SK-N-SH treated with all-trans-retinoic acid at 6 μM for 48 hours (cell line): ENCODE measurements at regions not wholly inside any gene's neighbourhood (a gene's known extent, or its start where the extent isn't known, plus 50 kb on each side); places are given as distances from the start of the nearest gene placed in this dataset.

Source experiments
- ATAC-seq: fragments of 200-7000 bp; cut with Tn5 transposase; 3 replicates; pipeline ENCODE4 v1.9.1; 2020; ENCODE audit warnings: mild to moderate bottlenecking, moderate library complexity
- ARNTL ChIP-seq: fragments of 450-650 bp; formaldehyde crosslinking; IDR thresholded peaks from 2 replicates; pipeline ENCODE4 v1.5.0; 2020; ENCODE audit warnings: low read depth, mild to moderate bottlenecking, moderate library complexity, borderline replicate concordance
- CSDC2 ChIP-seq: fragments of 250-450 bp; sonication (Bioruptor Pico); IDR thresholded peaks from 2 replicates; pipeline ENCODE4 v1.5.0; 2020; ENCODE audit warnings: mild to moderate bottlenecking, moderate library complexity
- ESRRG ChIP-seq: fragments of 250-450 bp; sonication (Bioruptor Pico); IDR thresholded peaks from 2 replicates; pipeline ENCODE4 v1.6.1; 2021; ENCODE audit warnings: mild to moderate bottlenecking
- GLIS3 ChIP-seq: fragments of 250-450 bp; sonication (Bioruptor Pico); IDR thresholded peaks from 2 replicates; pipeline ENCODE4 v1.5.0; 2020; ENCODE audit warnings: mild to moderate bottlenecking, moderate library complexity
- ISL1 ChIP-seq: fragments of 250-450 bp; sonication (Bioruptor Pico); IDR thresholded peaks from 2 replicates; pipeline ENCODE4 v2.1.2; 2022; ENCODE audit warnings: mild to moderate bottlenecking, moderate library complexity
- OSR1 ChIP-seq: fragments of 250-450 bp; sonication (Bioruptor Pico); IDR thresholded peaks from 2 replicates; pipeline ENCODE4 v1.8.0; 2022; ENCODE audit warnings: moderate library complexity, mild to moderate bottlenecking, inconsistent platforms
- PPARA ChIP-seq: fragments of 250-450 bp; sonication (Bioruptor Pico); IDR thresholded peaks from 2 replicates; pipeline ENCODE4 v1.5.0; 2020; ENCODE audit warnings: mild to moderate bottlenecking, borderline replicate concordance
- RARB ChIP-seq: fragments of 250-450 bp; sonication (Bioruptor Pico); IDR thresholded peaks from 2 replicates; pipeline ENCODE4 v1.8.0; 2021; ENCODE audit warnings: mild to moderate bottlenecking, moderate library complexity
- SNAI2 ChIP-seq: fragments of 250-450 bp; sonication (Bioruptor Pico); IDR thresholded peaks from 2 replicates; pipeline ENCODE4 v1.5.0; 2020; ENCODE audit warnings: mild to moderate bottlenecking, moderate library complexity
- TCF4 ChIP-seq: fragments of 250-450 bp; sonication (Bioruptor Pico); IDR thresholded peaks from 2 replicates; pipeline ENCODE4 v1.8.0; 2021; ENCODE audit warnings: mild to moderate bottlenecking, moderate library complexity, borderline replicate concordance
- TOX ChIP-seq: fragments of 250-450 bp; sonication (Bioruptor Pico); IDR thresholded peaks from 2 replicates; pipeline ENCODE4 v1.8.0; 2021; ENCODE audit warnings: mild to moderate bottlenecking, moderate library complexity, borderline replicate concordance
- ZC3H10 ChIP-seq: fragments of 250-450 bp; sonication (Bioruptor Pico); IDR thresholded peaks from 2 replicates; pipeline ENCODE4 v1.5.1; 2021; ENCODE audit warnings: mild to moderate bottlenecking, moderate library complexity
- ZFP3 ChIP-seq: fragments of 250-450 bp; sonication (Bioruptor Pico); IDR thresholded peaks from 2 replicates; pipeline ENCODE4 v1.5.0; 2020; ENCODE audit warnings: mild to moderate bottlenecking, moderate library complexity
- ZFP30 ChIP-seq: fragments of 450-650 bp; formaldehyde crosslinking; IDR thresholded peaks from 2 replicates; pipeline ENCODE4 v1.5.0; 2022; ENCODE audit warnings: mild to moderate bottlenecking, moderate library complexity
- ZNF565 ChIP-seq: fragments of 450-650 bp; formaldehyde crosslinking; conservative IDR thresholded peaks from 2 replicates; pipeline ENCODE4 v1.5.0; 2020; ENCODE audit warnings: low read depth, mild to moderate bottlenecking, moderate library complexity
- ZNF70 ChIP-seq: fragments of 450-650 bp; formaldehyde crosslinking; IDR thresholded peaks from 2 replicates; pipeline ENCODE4 v1.5.0; 2020; ENCODE audit warnings: mild to moderate bottlenecking, moderate library complexity
- ZNF8 ChIP-seq: fragments of 450-650 bp; formaldehyde crosslinking; IDR thresholded peaks from 2 replicates; pipeline ENCODE4 v1.5.0; 2020; ENCODE audit warnings: mild to moderate bottlenecking, moderate library complexity
- TF ChIP-seq, protein P1 (sequence below): fragments of 250-450 bp; sonication (Bioruptor Pico); IDR thresholded peaks from 2 replicates; pipeline ENCODE4 v1.5.0; 2020; ENCODE audit warnings: mild to moderate bottlenecking, moderate library complexity
- TF ChIP-seq, protein P2 (sequence below): fragments of 250-450 bp; sonication (Bioruptor Pico); IDR thresholded peaks from 2 replicates; pipeline ENCODE4 v1.8.0; 2020; ENCODE audit warnings: mild to moderate bottlenecking, moderate library complexity, borderline replicate concordance
- TF ChIP-seq, protein P3 (sequence below): fragments of 250-450 bp; sonication (Bioruptor Pico); IDR thresholded peaks from 2 replicates; pipeline ENCODE4 v1.5.1; 2020; ENCODE audit warnings: low read depth, mild to moderate bottlenecking, moderate library complexity
- TF ChIP-seq, protein P4 (sequence below): fragments of 250-450 bp; sonication (Bioruptor Pico); IDR thresholded peaks from 2 replicates; pipeline ENCODE4 v1.8.0; 2021; ENCODE audit warnings: low read depth, mild to moderate bottlenecking, moderate library complexity, borderline replicate concordance

DNA sequence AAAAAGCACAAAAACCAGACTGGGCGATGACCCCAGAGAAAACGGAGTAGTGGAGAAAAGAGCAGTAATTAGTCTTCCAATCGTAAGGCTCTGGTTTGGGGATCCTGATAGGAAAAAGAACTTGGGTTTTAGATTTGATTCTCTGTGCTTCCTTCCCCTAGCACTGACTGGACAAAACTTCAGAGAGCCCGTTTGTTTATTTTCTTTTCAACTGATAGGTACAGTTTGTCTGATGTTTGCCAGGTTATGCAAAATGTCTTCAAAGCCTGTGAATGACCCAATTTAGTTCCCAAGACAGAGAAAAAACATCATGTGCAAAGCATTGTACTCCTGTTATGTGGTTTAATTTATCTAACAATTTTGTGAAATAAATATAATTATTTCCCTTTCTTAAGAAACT, 151.1 kb upstream of the COX10 start (continued):
- TF ChIP-seq, protein P1, sequence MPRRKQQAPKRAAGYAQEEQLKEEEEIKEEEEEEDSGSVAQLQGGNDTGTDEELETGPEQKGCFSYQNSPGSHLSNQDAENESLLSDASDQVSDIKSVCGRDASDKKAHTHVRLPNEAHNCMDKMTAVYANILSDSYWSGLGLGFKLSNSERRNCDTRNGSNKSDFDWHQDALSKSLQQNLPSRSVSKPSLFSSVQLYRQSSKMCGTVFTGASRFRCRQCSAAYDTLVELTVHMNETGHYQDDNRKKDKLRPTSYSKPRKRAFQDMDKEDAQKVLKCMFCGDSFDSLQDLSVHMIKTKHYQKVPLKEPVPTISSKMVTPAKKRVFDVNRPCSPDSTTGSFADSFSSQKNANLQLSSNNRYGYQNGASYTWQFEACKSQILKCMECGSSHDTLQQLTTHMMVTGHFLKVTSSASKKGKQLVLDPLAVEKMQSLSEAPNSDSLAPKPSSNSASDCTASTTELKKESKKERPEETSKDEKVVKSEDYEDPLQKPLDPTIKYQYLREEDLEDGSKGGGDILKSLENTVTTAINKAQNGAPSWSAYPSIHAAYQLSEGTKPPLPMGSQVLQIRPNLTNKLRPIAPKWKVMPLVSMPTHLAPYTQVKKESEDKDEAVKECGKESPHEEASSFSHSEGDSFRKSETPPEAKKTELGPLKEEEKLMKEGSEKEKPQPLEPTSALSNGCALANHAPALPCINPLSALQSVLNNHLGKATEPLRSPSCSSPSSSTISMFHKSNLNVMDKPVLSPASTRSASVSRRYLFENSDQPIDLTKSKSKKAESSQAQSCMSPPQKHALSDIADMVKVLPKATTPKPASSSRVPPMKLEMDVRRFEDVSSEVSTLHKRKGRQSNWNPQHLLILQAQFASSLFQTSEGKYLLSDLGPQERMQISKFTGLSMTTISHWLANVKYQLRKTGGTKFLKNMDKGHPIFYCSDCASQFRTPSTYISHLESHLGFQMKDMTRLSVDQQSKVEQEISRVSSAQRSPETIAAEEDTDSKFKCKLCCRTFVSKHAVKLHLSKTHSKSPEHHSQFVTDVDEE (CRISPR knock-in tag), result no peak
- no peak for TF ChIP-seq ZFP30 (CRISPR knock-in tag)
- no peak for TF ChIP-seq ZNF565 (CRISPR knock-in tag)
- no peak for TF ChIP-seq ESRRG (CRISPR knock-in tag)
- TF ChIP-seq SNAI2 (CRISPR knock-in tag), result no peak
- no peak for TF ChIP-seq ZFP3 (CRISPR knock-in tag)
- no peak for TF ChIP-seq TCF4 (CRISPR knock-in tag)
- TF ChIP-seq ISL1 (CRISPR knock-in tag), result no peak
- no peak for TF ChIP-seq ZNF8 (CRISPR knock-in tag)

- TF ChIP-seq, protein P2, sequence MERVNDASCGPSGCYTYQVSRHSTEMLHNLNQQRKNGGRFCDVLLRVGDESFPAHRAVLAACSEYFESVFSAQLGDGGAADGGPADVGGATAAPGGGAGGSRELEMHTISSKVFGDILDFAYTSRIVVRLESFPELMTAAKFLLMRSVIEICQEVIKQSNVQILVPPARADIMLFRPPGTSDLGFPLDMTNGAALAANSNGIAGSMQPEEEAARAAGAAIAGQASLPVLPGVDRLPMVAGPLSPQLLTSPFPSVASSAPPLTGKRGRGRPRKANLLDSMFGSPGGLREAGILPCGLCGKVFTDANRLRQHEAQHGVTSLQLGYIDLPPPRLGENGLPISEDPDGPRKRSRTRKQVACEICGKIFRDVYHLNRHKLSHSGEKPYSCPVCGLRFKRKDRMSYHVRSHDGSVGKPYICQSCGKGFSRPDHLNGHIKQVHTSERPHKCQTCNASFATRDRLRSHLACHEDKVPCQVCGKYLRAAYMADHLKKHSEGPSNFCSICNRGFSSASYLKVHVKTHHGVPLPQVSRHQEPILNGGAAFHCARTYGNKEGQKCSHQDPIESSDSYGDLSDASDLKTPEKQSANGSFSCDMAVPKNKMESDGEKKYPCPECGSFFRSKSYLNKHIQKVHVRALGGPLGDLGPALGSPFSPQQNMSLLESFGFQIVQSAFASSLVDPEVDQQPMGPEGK (CRISPR knock-in tag), result no peak
- TF ChIP-seq ESRRG (CRISPR knock-in tag) (no peak), PPARA (no peak), ZFP30 (CRISPR knock-in tag) (no peak), ZNF70 (no peak)
- TF ChIP-seq, protein P1 (CRISPR knock-in tag), result no peak
- ATAC-seq, result no peak
These were observed 149.5 kb upstream of the COX10 start for GRCh38 chr17:13919818-13920217.

DNA sequence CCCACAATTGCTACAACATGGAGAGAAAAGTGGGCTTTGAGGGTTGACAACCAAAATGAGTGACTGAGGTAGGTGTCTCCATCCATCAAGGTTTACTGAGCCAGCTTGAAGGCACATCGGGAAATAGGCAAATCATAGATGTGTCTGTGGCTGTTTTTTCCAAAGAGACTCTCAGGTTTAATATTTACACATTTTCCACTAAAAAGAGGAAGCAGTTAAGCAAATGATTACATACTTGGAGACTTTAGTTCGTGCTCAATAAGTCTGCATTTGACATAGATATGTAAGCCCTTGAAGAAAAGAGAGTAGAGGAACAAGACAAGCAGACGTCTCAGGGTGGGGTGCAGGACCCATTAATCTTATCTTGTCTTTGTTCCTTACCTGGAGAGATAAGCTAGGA, 148.9 kb upstream of the COX10 start:
- TF ChIP-seq ARNTL (no peak), PPARA (no peak), CSDC2 (CRISPR knock-in tag) (no peak), ZNF8 (CRISPR knock-in tag) (no peak), ZFP3 (CRISPR knock-in tag) (no peak), ISL1 (CRISPR knock-in tag) (no peak), RARB (CRISPR knock-in tag) (no peak), ESRRG (CRISPR knock-in tag) (no peak), GLIS3 (no peak), SNAI2 (CRISPR knock-in tag) (no peak), ZFP30 (CRISPR knock-in tag) (no peak), ZC3H10 (no peak), TOX (CRISPR knock-in tag) (no peak), OSR1 (CRISPR knock-in tag) (no peak)
- TF ChIP-seq, protein P3, sequence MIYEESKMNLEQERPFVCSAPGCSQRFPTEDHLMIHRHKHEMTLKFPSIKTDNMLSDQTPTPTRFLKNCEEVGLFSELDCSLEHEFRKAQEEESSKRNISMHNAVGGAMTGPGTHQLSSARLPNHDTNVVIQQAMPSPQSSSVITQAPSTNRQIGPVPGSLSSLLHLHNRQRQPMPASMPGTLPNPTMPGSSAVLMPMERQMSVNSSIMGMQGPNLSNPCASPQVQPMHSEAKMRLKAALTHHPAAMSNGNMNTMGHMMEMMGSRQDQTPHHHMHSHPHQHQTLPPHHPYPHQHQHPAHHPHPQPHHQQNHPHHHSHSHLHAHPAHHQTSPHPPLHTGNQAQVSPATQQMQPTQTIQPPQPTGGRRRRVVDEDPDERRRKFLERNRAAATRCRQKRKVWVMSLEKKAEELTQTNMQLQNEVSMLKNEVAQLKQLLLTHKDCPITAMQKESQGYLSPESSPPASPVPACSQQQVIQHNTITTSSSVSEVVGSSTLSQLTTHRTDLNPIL (CRISPR knock-in tag), result no peak
- TF ChIP-seq, protein P2 (CRISPR knock-in tag), result no peak
- TF ChIP-seq, protein P1 (CRISPR knock-in tag), result no peak
- TF ChIP-seq, protein P4, sequence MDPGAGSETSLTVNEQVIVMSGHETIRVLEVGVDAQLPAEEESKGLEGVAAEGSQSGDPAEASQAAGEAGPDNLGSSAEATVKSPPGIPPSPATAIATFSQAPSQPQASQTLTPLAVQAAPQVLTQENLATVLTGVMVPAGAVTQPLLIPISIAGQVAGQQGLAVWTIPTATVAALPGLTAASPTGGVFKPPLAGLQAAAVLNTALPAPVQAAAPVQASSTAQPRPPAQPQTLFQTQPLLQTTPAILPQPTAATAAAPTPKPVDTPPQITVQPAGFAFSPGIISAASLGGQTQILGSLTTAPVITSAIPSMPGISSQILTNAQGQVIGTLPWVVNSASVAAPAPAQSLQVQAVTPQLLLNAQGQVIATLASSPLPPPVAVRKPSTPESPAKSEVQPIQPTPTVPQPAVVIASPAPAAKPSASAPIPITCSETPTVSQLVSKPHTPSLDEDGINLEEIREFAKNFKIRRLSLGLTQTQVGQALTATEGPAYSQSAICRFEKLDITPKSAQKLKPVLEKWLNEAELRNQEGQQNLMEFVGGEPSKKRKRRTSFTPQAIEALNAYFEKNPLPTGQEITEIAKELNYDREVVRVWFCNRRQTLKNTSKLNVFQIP (CRISPR knock-in tag), result no peak
- TF ChIP-seq, all 23 proteins: peak for 0
- ATAC-seq, result no peak
